HCT116 (cell line): ENCODE measurements at regions not wholly inside any gene's neighbourhood (a gene's known extent, or its start where the extent isn't known, plus 50 kb on each side); places are given as distances from the start of the nearest gene placed in this dataset.

Experiments used
- EZH2 ChIP-seq: fragments of 200-600 bp; sonication (generic); IDR thresholded peaks from 2 replicates; pipeline ENCODE4 v1.6.1; 2017; ENCODE audit warnings: antibody characterized with exemption, mixed run types
- RAD21 ChIP-seq: IDR thresholded peaks from 2 replicates; pipeline ENCODE4 v1.6.1; 2012; ENCODE audit warnings: low read depth, mild to moderate bottlenecking
- SIN3A ChIP-seq: IDR thresholded peaks from 2 replicates; pipeline ENCODE4 v1.6.1; 2012; ENCODE audit warnings: low read depth
- YY1 ChIP-seq: IDR thresholded peaks from 2 replicates; pipeline ENCODE4 v1.6.1; 2011; ENCODE audit warnings: low read length, low read depth, moderate library complexity, mild to moderate bottlenecking; ENCODE audit not compliant: insufficient replicate concordance; ENCODE audit errors: extremely low read depth
- TF ChIP-seq, protein P1 (sequence below), 3 experiments: fragments of 200-600 bp in 1 of 3; sonication (generic) in 1 of 3; IDR thresholded peaks in 2 of 3; conservative IDR thresholded peaks in 1 of 3; 2 replicates each; pipeline ENCODE4 v1.5.1; 2012 to 2017; ENCODE audit warnings: low read depth in 2 of 3, low read length in 2 of 3, antibody characterized with exemption in 1 of 3, borderline replicate concordance in 1 of 3, control low read depth in 1 of 3, mild to moderate bottlenecking in 1 of 3, mixed read lengths in 1 of 3, mixed run types in 1 of 3, moderate library complexity in 1 of 3; ENCODE audit not compliant: insufficient read depth in 1 of 3

DNA sequence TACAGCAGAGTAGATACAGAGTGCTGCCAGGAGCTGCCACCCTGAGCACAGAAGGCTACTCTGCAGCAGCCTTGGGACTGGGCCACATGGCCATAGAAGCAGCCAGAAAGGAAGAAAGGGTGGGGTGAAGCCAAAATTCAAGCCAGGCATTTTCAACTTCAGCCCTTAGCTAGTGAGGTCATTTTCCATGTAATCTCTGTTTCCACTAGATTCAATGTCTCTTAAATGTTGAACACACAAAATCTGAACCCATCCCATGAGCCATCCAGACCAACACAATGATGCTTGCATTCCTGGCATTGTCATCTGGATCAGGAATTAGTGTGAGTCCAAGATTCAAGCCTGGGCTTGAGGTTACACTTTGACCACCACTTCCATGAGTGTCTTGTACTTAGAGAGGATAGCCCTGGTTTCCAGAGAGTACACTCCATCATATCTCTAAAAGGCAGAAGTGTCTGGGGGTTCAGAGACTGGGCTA, 243.6 kb downstream of the OSR1 start:
- TF ChIP-seq RAD21: no peak
- no peak for TF ChIP-seq EZH2
- TF ChIP-seq, protein P1, sequence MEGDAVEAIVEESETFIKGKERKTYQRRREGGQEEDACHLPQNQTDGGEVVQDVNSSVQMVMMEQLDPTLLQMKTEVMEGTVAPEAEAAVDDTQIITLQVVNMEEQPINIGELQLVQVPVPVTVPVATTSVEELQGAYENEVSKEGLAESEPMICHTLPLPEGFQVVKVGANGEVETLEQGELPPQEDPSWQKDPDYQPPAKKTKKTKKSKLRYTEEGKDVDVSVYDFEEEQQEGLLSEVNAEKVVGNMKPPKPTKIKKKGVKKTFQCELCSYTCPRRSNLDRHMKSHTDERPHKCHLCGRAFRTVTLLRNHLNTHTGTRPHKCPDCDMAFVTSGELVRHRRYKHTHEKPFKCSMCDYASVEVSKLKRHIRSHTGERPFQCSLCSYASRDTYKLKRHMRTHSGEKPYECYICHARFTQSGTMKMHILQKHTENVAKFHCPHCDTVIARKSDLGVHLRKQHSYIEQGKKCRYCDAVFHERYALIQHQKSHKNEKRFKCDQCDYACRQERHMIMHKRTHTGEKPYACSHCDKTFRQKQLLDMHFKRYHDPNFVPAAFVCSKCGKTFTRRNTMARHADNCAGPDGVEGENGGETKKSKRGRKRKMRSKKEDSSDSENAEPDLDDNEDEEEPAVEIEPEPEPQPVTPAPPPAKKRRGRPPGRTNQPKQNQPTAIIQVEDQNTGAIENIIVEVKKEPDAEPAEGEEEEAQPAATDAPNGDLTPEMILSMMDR (IDR thresholded peaks at IDR 0.05 in 2 of 3, conservative IDR thresholded peaks at IDR 0.05 in 1 of 3; ENCODE audit: borderline replicate concordance in 1 of 3, insufficient read depth in 1 of 3, low read depth in 2 of 3, low read length in 2 of 3): no peak
- no peak for TF ChIP-seq YY1
- TF ChIP-seq SIN3A: no peak
